Keratinocyte (primary cell): ENCODE measurements at regions not wholly inside any gene's neighbourhood (a gene's known extent, or its start where the extent isn't known, plus 50 kb on each side); places are given as distances from the start of the nearest gene placed in this dataset.

Source experiments
- DNase-seq: peaks from one replicate; pipeline ENCODE4 v3.0.0-alpha.2; 2011; ENCODE audit warnings: low read depth, missing footprints, low spot score
- FAIRE-seq: peaks from 2 replicates; lab custom pipeline; 2011; peaks lifted over from hg19 to GRCh38; lab: Jason Lieb, UNC
- H2AFZ ChIP-seq: 2 replicates; pipeline ENCODE4 v1.6.0; 2012; ENCODE audit warnings: low read length, control low read depth, inconsistent platforms; ENCODE audit not compliant: control insufficient read depth
- H3K27ac ChIP-seq: 2 replicates; pipeline ENCODE4 v1.5.1; 2011; ENCODE audit warnings: low read length; ENCODE audit not compliant: control insufficient read depth, insufficient read depth
- H3K27me3 ChIP-seq: 3 replicates; pipeline ENCODE4 v1.6.0; 2011; ENCODE audit warnings: low read length; ENCODE audit not compliant: control insufficient read depth, insufficient read depth; ENCODE audit errors: extremely low read depth
- H3K36me3 ChIP-seq, 2 experiments: 2 replicates in 1 of 2; 3 replicates in 1 of 2; pipeline ENCODE4 v1.5.1; 2011; ENCODE audit warnings: low read length in 2 of 2, mild to moderate bottlenecking in 1 of 2; ENCODE audit not compliant: control insufficient read depth in 2 of 2, insufficient read depth in 2 of 2; ENCODE audit errors: extremely low read depth in 1 of 2
- H3K4me1 ChIP-seq: 3 replicates; pipeline ENCODE4 v1.5.1; 2011; ENCODE audit warnings: low read length; ENCODE audit not compliant: control insufficient read depth, insufficient read depth; ENCODE audit errors: extremely low read depth
- H3K4me2 ChIP-seq: 3 replicates; pipeline ENCODE4 v1.6.0; 2011; ENCODE audit warnings: low read depth, low read length; ENCODE audit not compliant: control insufficient read depth, insufficient read depth; ENCODE audit errors: extremely low read depth
- H3K4me3 ChIP-seq, 3 experiments: fragments of 200-600 bp in 1 of 3; sonication (generic) in 1 of 3; 2 replicates in 2 of 3; 3 replicates in 1 of 3; pipeline ENCODE4 v1.5.1; 2011 to 2016; ENCODE audit warnings: low read length in 3 of 3, mild to moderate bottlenecking in 3 of 3, control low read depth in 2 of 3, inconsistent platforms in 1 of 3, low read depth in 1 of 3, mixed read lengths in 1 of 3, mixed run types in 1 of 3, moderate library complexity in 1 of 3; ENCODE audit not compliant: control insufficient read depth in 2 of 3, insufficient read depth in 2 of 3; ENCODE audit errors: extremely low read depth in 1 of 3
- H3K79me2 ChIP-seq: 2 replicates; pipeline ENCODE4 v1.6.0; 2012; ENCODE audit warnings: low read length; ENCODE audit not compliant: control insufficient read depth, insufficient read depth
- H3K9ac ChIP-seq: 3 replicates; pipeline ENCODE4 v1.6.0; 2011; ENCODE audit warnings: low read length; ENCODE audit not compliant: control insufficient read depth, insufficient read depth; ENCODE audit errors: extremely low read depth
- H3K9me1 ChIP-seq: 3 replicates; pipeline ENCODE4 v1.6.0; 2011; ENCODE audit warnings: low read length; ENCODE audit not compliant: control insufficient read depth, insufficient read depth; ENCODE audit errors: extremely low read depth
- H3K9me3 ChIP-seq: 2 replicates; pipeline ENCODE4 v1.5.1; 2012; ENCODE audit warnings: low read depth, low read length; ENCODE audit not compliant: control insufficient read depth
- H4K20me1 ChIP-seq: 3 replicates; pipeline ENCODE4 v1.6.0; 2011; ENCODE audit warnings: low read length; ENCODE audit not compliant: control insufficient read depth, insufficient read depth; ENCODE audit errors: extremely low read depth
- EZH2 ChIP-seq: IDR thresholded peaks from one replicate; pipeline ENCODE4 v1.6.1; 2012; ENCODE audit warnings: inconsistent platforms, mild to moderate bottlenecking, low read length, moderate library complexity
- dilution Hi-C: fragments of 300-500 bp; cut with MboI; formaldehyde crosslinking; loops from one replicate; pipeline ENCODE4 v1.7.0; 2020; ENCODE audit warnings: low sequenced_read_pairs; ENCODE audit not compliant: extremely low pct_ligation_motif_present
- TF ChIP-seq, protein P1 (sequence below), 3 experiments: IDR thresholded peaks in 1 of 3; conservative IDR thresholded peaks in 1 of 3; optimal IDR thresholded peaks in 1 of 3; 2 replicates in 2 of 3; 3 replicates in 1 of 3; pipeline versions ENCODE3 to v1.5.1; 2011; ENCODE audit warnings: low read length in 3 of 3, mild to moderate bottlenecking in 3 of 3, moderate library complexity in 2 of 3, control low read depth in 1 of 3, inconsistent platforms in 1 of 3; ENCODE audit not compliant: insufficient read depth in 2 of 3; ENCODE audit errors: extremely low read depth in 1 of 3

DNA sequence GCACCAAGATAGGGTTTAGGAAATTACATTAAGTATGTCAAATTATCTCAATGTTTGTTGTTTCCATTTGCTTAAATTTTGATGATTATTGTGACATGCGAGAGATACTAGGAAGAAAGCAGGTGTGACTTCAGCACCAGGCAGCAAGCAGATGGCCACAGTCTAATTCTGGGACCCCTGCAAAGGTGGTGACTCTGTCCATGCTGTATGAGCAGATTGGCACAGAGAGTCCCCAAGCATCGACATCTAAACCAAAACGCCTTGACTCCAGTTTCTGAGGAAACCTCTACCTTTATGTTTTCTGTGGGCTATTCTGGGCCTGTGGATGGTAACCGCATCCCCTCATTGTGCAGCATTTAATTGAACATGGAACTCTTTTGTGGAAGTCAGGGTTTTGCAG, 670.1 kb upstream of the TMEM132C start:
- no peak overlapping the region for H3K4me2 ChIP-seq
- no peak overlapping the region for H2AFZ ChIP-seq
- H4K20me1 ChIP-seq: no peaks in the 10 kb centered on the region
- H3K27ac ChIP-seq: no peak overlapping the region
- H3K9me3 ChIP-seq: no peaks in the 10 kb centered on the region
- no peaks in the 10 kb centered on the region for H3K9me1 ChIP-seq
- no peak for FAIRE-seq
- H3K9ac ChIP-seq: no peak overlapping the region
- no peaks in the 10 kb centered on the region for H3K4me1 ChIP-seq
- dilution Hi-C loops: no loop called here
- DNase-seq: no peak
- H3K79me2 ChIP-seq: no peaks in the 10 kb centered on the region
- no peak overlapping the region for H3K4me3 ChIP-seq
- no peaks in the 10 kb centered on the region for H3K27me3 ChIP-seq
- TF ChIP-seq EZH2: no peak
- TF ChIP-seq, protein P1, sequence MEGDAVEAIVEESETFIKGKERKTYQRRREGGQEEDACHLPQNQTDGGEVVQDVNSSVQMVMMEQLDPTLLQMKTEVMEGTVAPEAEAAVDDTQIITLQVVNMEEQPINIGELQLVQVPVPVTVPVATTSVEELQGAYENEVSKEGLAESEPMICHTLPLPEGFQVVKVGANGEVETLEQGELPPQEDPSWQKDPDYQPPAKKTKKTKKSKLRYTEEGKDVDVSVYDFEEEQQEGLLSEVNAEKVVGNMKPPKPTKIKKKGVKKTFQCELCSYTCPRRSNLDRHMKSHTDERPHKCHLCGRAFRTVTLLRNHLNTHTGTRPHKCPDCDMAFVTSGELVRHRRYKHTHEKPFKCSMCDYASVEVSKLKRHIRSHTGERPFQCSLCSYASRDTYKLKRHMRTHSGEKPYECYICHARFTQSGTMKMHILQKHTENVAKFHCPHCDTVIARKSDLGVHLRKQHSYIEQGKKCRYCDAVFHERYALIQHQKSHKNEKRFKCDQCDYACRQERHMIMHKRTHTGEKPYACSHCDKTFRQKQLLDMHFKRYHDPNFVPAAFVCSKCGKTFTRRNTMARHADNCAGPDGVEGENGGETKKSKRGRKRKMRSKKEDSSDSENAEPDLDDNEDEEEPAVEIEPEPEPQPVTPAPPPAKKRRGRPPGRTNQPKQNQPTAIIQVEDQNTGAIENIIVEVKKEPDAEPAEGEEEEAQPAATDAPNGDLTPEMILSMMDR (optimal IDR thresholded peaks at IDR 0.05 in 1 of 3, IDR thresholded peaks at IDR 0.05 in 1 of 3, conservative IDR thresholded peaks at IDR 0.05 in 1 of 3; ENCODE audit: extremely low read depth in 1 of 3, insufficient read depth in 2 of 3, low read length in 3 of 3): no peak
- no peaks in the 10 kb centered on the region for H3K36me3 ChIP-seq

DNA sequence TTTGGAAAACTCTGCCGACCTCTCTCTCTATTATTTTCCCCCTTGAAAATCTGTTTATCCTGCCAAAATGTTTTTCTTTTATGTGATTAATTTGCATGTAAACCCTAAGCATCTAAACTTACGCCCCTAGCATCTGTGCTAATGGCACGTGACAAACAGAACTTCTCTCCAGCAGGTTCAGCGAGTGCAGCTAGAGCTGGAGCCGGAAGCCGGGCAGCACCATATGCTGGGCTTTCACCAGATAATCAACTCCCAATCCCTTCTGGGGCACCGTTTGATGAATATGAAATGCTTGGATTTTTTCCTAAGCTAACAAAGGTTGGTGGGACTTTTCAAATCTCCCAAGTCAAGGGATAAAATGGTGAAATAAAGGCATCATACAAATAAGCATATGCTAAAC, 667.5 kb upstream of the TMEM132C start:
- no peaks in the 10 kb centered on the region for H4K20me1 ChIP-seq
- no peaks in the 10 kb centered on the region for H3K4me1 ChIP-seq
- no peak overlapping the region for H3K9ac ChIP-seq
- H3K36me3 ChIP-seq: no peaks in the 10 kb centered on the region
- FAIRE-seq (no peak), DNase-seq (no peak)
- no peak overlapping the region for H3K4me3 ChIP-seq
- dilution Hi-C loops: no loop called here
- H3K79me2 ChIP-seq: no peaks in the 10 kb centered on the region
- H3K27ac ChIP-seq: no peak overlapping the region
- H3K27me3 ChIP-seq: no peaks in the 10 kb centered on the region
- H2AFZ ChIP-seq: no peak overlapping the region
- H3K4me2 ChIP-seq: no peak overlapping the region
- H3K9me3 ChIP-seq: no peaks in the 10 kb centered on the region
- H3K9me1 ChIP-seq: no peaks in the 10 kb centered on the region
- TF ChIP-seq EZH2: no peak
- TF ChIP-seq, protein P1 (optimal IDR thresholded peaks at IDR 0.05 in 1 of 3, IDR thresholded peaks at IDR 0.05 in 1 of 3, conservative IDR thresholded peaks at IDR 0.05 in 1 of 3; ENCODE audit: extremely low read depth in 1 of 3, insufficient read depth in 2 of 3, low read length in 3 of 3): no peak
